Uterus (tissue), 3 donors: ENCODE measurements at regions not wholly inside any gene's neighbourhood (a gene's known extent, or its start where the extent isn't known, plus 50 kb on each side); places are given as distances from the start of the nearest gene placed in this dataset.

Source experiments
- DNase-seq, 2 donors: peaks; one replicate each; pipeline ENCODE4 v3.0.0-alpha.2; 2019 to 2020
- H3K27ac ChIP-seq, 2 donors: fragments of 200-600 bp; sonication (generic); 1 replicate in 1 of 2; 2 replicates in 1 of 2; pipeline ENCODE4 v1.5.1; 2016 to 2018
- H3K27me3 ChIP-seq, 2 donors: fragments of 200-600 bp; sonication (generic); one replicate each; pipeline ENCODE4 v1.5.1; 2018 to 2019; ENCODE audit warnings: control low read depth in 1 of 2
- H3K36me3 ChIP-seq, 2 donors: fragments of 200-600 bp; sonication (generic); one replicate each; pipeline ENCODE4 v1.5.1; 2019; ENCODE audit warnings: control low read depth in 1 of 2
- H3K4me1 ChIP-seq, 2 donors: fragments of 200-600 bp; sonication (generic); one replicate each; pipeline ENCODE4 v1.5.1; 2018 to 2019; ENCODE audit warnings: control low read depth in 1 of 2
- H3K4me3 ChIP-seq, 2 donors: fragments of 200-600 bp; sonication (generic); 1 replicate in 1 of 2; 2 replicates in 1 of 2; pipeline ENCODE4 v1.5.1; 2018 to 2019; ENCODE audit warnings: mild to moderate bottlenecking in 1 of 2
- H3K9me3 ChIP-seq, 2 donors: fragments of 200-600 bp; sonication (generic); one replicate each; pipeline ENCODE4 v1.5.1; 2019; ENCODE audit warnings: control low read depth in 1 of 2
- POLR2A ChIP-seq, 2 donors: fragments of 450-650 bp; IDR thresholded peaks; one replicate each; pipeline ENCODE4 v1.6.1; 2016; ENCODE audit warnings: antibody characterized with exemption in 2 of 2, mild to moderate bottlenecking in 1 of 2, moderate library complexity in 1 of 2
- intact Hi-C: fragments of 100-400 bp; cut with DNase I; formaldehyde crosslinking; loops from one replicate; pipeline ENCODE4 v1.15.1; 2023; ENCODE audit warnings: low total_unique reads
- TF ChIP-seq, protein P1 (sequence below), 4 experiments: fragments of 200-600 bp in 2 of 4; fragments of 450-650 bp in 2 of 4; sonication (generic) in 2 of 4; IDR thresholded peaks; one replicate each; pipeline ENCODE4 v1.5.1; 2016 to 2019; ENCODE audit warnings: antibody characterized with exemption in 4 of 4, mild to moderate bottlenecking in 2 of 4, moderate library complexity in 1 of 4
- donor health status: DM: yes; HTN: yes; CAD: no.

DNA sequence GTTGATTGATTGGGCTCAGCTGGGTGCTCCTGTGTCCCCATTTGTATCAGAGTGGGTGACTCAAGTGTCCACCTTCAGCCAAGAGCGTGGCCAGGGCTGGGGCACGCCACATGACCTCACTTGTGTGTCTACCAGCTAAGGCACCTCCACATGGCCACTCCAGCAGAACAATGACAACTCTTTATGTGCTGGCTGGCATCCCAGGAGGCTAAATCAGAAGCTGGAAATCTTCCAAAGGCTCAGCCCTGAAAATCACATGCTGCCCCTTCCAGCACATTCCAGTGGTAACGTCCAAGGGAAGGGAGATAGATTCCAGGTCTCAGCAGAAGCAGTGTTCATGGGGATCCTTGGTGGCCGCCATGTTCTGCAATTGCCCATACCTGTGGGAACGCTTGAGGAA is 585.5 kb downstream of the AJAP1 start:
- Histone ChIP-seq H3K4me1 (no peaks in the 10 kb centered on the region), H3K4me3 (no peak overlapping the region), H3K27me3 (no peaks in the 10 kb centered on the region), H3K36me3 (no peaks in the 10 kb centered on the region), H3K9me3 (no peaks in the 10 kb centered on the region), H3K27ac (no peak overlapping the region)
- TF ChIP-seq, protein P1, sequence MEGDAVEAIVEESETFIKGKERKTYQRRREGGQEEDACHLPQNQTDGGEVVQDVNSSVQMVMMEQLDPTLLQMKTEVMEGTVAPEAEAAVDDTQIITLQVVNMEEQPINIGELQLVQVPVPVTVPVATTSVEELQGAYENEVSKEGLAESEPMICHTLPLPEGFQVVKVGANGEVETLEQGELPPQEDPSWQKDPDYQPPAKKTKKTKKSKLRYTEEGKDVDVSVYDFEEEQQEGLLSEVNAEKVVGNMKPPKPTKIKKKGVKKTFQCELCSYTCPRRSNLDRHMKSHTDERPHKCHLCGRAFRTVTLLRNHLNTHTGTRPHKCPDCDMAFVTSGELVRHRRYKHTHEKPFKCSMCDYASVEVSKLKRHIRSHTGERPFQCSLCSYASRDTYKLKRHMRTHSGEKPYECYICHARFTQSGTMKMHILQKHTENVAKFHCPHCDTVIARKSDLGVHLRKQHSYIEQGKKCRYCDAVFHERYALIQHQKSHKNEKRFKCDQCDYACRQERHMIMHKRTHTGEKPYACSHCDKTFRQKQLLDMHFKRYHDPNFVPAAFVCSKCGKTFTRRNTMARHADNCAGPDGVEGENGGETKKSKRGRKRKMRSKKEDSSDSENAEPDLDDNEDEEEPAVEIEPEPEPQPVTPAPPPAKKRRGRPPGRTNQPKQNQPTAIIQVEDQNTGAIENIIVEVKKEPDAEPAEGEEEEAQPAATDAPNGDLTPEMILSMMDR (IDR thresholded peaks at IDR 0.05): no peak
- no peak for TF ChIP-seq POLR2A (IDR thresholded peaks at IDR 0.05)
- no peak for DNase-seq
- intact Hi-C loops: no loop called here

DNA sequence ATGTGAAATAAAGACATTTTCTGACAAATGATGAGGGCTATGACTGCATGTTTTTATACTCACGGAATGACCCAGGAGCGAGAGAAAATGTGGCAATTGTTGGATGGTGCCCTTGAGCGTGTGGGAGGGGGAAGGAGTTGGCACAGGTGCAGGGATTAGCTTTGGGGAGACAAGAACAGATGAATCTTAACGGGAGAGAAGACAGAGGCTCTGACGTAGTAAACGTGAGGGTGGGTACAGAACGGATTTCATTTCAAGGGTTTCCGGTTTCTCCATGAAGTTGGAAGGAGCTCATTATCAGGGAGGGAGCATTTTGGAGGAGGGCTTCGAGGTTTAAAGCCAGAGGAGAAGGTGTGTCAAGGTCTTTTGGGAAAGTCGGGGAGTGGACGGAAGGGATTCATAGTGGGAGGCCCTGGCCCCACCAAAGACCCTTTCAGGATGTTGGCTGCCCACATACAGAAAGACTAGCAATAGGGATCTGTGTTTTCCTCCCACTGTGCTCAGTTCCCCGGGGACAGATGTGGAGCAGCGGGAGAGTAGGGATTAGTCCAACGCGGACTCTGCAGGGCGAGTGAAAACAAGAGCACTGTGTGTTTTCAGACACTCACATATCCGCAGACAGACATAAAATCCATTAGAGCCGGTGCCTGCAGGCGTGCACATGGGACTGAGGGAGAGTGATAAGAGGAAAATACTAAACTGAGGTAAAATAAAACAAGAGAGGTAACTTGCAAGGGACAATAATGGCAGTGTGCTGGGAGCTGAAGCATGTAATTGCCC is 584.1 kb downstream of the AJAP1 start:
- H3K9me3 ChIP-seq: no peaks in the 10 kb centered on the region
- no peaks in the 10 kb centered on the region for H3K36me3 ChIP-seq
- H3K4me1 ChIP-seq: no peaks in the 10 kb centered on the region
- no peak for DNase-seq
- no peaks in the 10 kb centered on the region for H3K27me3 ChIP-seq
- H3K4me3 ChIP-seq: no peak overlapping the region
- H3K27ac ChIP-seq: no peak overlapping the region
- intact Hi-C loops: no loop called here
- TF ChIP-seq POLR2A (IDR thresholded peaks at IDR 0.05): no peak

DNA sequence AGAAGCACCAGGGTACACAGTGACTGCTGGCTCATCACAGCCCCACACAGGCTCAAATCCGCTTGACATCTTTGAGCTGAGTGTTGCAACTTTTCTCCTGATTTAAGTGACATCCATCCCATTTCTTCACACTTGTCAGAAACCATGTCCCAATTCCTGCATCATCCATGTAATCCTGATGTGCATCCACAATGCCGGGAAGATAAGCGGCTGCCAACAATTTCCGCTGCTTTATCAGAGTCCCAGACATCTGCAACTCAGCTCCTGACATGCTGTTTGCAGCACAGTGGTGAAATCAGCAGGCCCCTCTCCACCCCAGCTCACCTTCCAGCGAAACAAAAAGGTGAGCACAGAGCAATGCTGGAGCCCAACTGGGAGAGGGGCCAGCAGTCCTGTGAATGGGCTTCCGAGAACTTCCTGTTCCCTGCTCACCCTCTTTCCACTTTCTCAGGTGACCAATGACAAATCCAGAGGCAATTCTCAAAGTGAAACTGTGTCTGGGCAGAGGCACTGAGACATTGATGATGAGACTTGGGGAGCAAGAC is 581.0 kb downstream of the AJAP1 start:
- TF ChIP-seq, protein P1 (IDR thresholded peaks at IDR 0.05): no peak
- TF ChIP-seq POLR2A (IDR thresholded peaks at IDR 0.05): no peak
- Histone ChIP-seq H3K9me3 (no peaks in the 10 kb centered on the region), H3K27me3 (no peaks in the 10 kb centered on the region), H3K4me1 (no peaks in the 10 kb centered on the region), H3K4me3 (no peak overlapping the region), H3K36me3 (no peaks in the 10 kb centered on the region), H3K27ac (no peak overlapping the region)
- no peak for DNase-seq
- intact Hi-C loops: no loop called here

DNA sequence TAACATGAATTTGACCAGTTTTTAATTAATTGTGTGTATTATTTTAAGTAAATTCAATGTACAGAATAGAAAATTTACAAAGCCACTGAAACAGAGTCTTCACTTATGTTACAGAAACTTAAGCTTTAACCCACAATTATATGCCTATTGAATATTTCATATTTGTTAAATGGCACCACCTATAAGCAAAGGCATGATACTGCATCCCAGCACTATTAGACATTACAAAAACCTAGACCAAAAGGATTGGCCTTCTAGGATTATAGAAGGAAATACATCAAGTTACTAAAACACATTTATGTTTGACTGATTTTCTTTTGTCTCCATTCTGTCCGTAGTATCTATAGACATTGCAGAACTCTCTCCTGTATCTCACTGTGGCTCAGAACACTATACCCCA is 578.1 kb downstream of the AJAP1 start:
- Histone ChIP-seq H3K27me3 (peaks cover 0 to 5% of the 10 kb centered on the region in 2 donors), H3K27ac (no peak overlapping the region), H3K36me3 (no peaks in the 10 kb centered on the region), H3K4me1 (no peaks in the 10 kb centered on the region), H3K4me3 (no peak overlapping the region), H3K9me3 (no peaks in the 10 kb centered on the region)
- no peak for DNase-seq
- intact Hi-C loops: no loop called here
- TF ChIP-seq, protein P1 (IDR thresholded peaks at IDR 0.05): no peak
- TF ChIP-seq POLR2A (IDR thresholded peaks at IDR 0.05): no peak

DNA sequence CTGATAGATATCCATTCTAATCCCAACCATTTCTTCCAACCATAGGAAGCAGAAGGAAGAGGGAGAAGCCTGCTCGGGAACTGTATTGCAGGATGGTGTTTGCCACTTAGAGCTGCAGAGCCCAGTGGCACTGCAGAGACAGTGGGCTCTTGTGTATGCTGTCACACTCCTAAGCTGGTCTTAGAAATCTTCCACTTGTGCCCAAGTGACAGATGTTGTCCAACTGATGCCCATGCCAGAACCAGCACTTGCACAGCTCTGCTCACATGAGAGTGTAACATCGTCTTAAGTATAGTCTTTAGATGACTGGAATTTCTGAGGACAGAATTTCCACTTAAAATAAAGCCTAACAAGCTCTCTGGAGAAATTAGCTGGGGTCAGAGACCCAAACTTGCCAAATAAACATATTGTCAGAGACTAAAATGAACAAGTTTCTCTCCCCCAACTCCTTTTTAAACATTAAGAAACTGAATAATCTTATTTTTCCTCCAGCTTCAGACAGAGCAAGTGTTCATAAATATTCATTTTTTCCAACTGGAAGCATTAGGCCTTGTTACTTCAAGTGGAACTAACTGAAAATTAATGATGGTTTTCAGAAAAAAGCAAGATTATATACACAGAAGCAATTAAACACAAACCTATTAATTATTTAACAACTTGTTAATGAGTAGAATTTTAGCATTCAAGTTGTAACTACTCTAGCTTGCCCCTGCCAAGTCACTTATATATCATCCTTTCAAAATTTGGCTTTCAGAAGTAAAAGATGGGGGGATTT is 577.3 kb downstream of the AJAP1 start:
- DNase-seq: no peak
- no peak overlapping the region for H3K27ac ChIP-seq
- H3K36me3 ChIP-seq: no peaks in the 10 kb centered on the region
- H3K4me1 ChIP-seq: no peaks in the 10 kb centered on the region
- no peaks in the 10 kb centered on the region for H3K9me3 ChIP-seq
- H3K27me3 ChIP-seq: peaks cover 0 to 5% of the 10 kb centered on the region in 2 donors
- intact Hi-C loops: no loop called here
- no peak overlapping the region for H3K4me3 ChIP-seq
- TF ChIP-seq POLR2A (IDR thresholded peaks at IDR 0.05): no peak
- TF ChIP-seq, protein P1 (IDR thresholded peaks at IDR 0.05): no peak
